Ammon's horn (tissue), 1 donor: ENCODE measurements at regions not wholly inside any gene's neighbourhood (a gene's known extent, or its start where the extent isn't known, plus 50 kb on each side); places are given as distances from the start of the nearest gene placed in this dataset.
"Not testable (repeated sequence)": the region's sequence is repeated elsewhere in the genome, so short reads cannot be mapped to it uniquely, and the experiment has no call there.

Experiments
- DNase-seq: peaks from one replicate; pipeline ENCODE4 v3.0.0-alpha.2; 2016; ENCODE audit warnings: low spot score

GRCh38 chr7:34487391-34488115 is 170.5 kb upstream of the NPSR1 start:
- DNase-seq: no peak

- DNase-seq: no peak
Observed at GRCh38 chr7:34488766-34489165, 169.3 kb upstream of the NPSR1 start.

GRCh38 chr7:34491899-34492298 is 166.1 kb upstream of the NPSR1 start:
- no peak for DNase-seq

- DNase-seq: no peak
Observed at GRCh38 chr7:34493752-34494151, 164.3 kb upstream of the NPSR1 start.

- DNase-seq: no peak
Observed at GRCh38 chr7:34497153-34497777, 160.8 kb upstream of the NPSR1 start.

GRCh38 chr7:34501156-34501555 is 156.9 kb upstream of the NPSR1 start:
- peak; percentile 67 for DNase-seq

- no peak for DNase-seq
Observed at GRCh38 chr7:34507191-34507590, 150.8 kb upstream of the NPSR1 start.

- DNase-seq: no peak
Observed at GRCh38 chr7:34523226-34523918, 134.6 kb upstream of the NPSR1 start.

- no peak for DNase-seq
Observed at GRCh38 chr7:34530259-34530658, 127.8 kb upstream of the NPSR1 start.

GRCh38 chr7:34539003-34539402 is 119.0 kb upstream of the NPSR1 start:
- DNase-seq: no peak

GRCh38 chr7:34544621-34545020 is 113.4 kb upstream of the NPSR1 start:
- DNase-seq: no peak

- DNase-seq: no peak
Observed at GRCh38 chr7:34550996-34551395, 107.0 kb upstream of the NPSR1 start.

- no peak for DNase-seq
Observed at GRCh38 chr7:34552502-34552901, 105.5 kb upstream of the NPSR1 start.

- no peak for DNase-seq
Observed at GRCh38 chr7:34558022-34558421, 100.0 kb upstream of the NPSR1 start.

GRCh38 chr7:34564091-34564490 is 93.9 kb upstream of the NPSR1 start:
- DNase-seq: no peak

- DNase-seq: no peak
Observed at GRCh38 chr7:34567906-34568305, 90.1 kb upstream of the NPSR1 start.

GRCh38 chr7:34569975-34570699 is 87.9 kb upstream of the NPSR1 start:
- no peak for DNase-seq

GRCh38 chr7:34575006-34575405 is 83.0 kb upstream of the NPSR1 start:
- DNase-seq: no peak

- not testable (repeated sequence) for DNase-seq
Observed at GRCh38 chr7:34577934-34578333, 80.1 kb upstream of the NPSR1 start.

GRCh38 chr7:34581698-34582097 is 76.3 kb upstream of the NPSR1 start:
- not testable (repeated sequence) for DNase-seq

- no peak for DNase-seq
Observed at GRCh38 chr7:34584526-34584925, 73.5 kb upstream of the NPSR1 start.

- DNase-seq: no peak
Observed at GRCh38 chr7:34596887-34597286, 61.1 kb upstream of the NPSR1 start.
